CD4-positive, alpha-beta T cell (primary cell): ENCODE measurements at regions not wholly inside any gene's neighbourhood (a gene's known extent, or its start where the extent isn't known, plus 50 kb on each side); places are given as distances from the start of the nearest gene placed in this dataset.

Experiments used
- ATAC-seq: fragments of 200-7000 bp; cut with Tn5 transposase; one replicate; pipeline ENCODE4 v1.10.0; 2022; ENCODE audit warnings: mild to moderate bottlenecking; ENCODE audit not compliant: poor library complexity
- CTCF ChIA-PET: fragments of 350-600 bp; sonication (Branson Sonifier 250); formaldehyde crosslinking; loops from one replicate; lab custom pipeline; 2021; ENCODE audit warnings: antibody characterized with exemption, inconsistent platforms; lab: Charles Lee
- POLR2A ChIA-PET: fragments of 350-600 bp; sonication (Branson Sonifier 250); formaldehyde crosslinking; loops from one replicate; lab custom pipeline; 2021; ENCODE audit warnings: antibody characterized with exemption, inconsistent platforms; lab: Charles Lee
- DNase-seq, 14 experiments: peaks; one replicate each; pipeline ENCODE4 v3.0.0-alpha.2; 2013 to 2020; ENCODE audit warnings: mixed read lengths in 2 of 14
- H3K27ac ChIP-seq, 2 donors: one replicate each; pipeline versions ENCODE4 v1.5.1 to v1.7.0; 2013; ENCODE audit warnings: low read length in 2 of 2, low read depth in 1 of 2, mild to moderate bottlenecking in 1 of 2
- H3K27me3 ChIP-seq, 2 experiments: 1 replicate in 1 of 2; 2 replicates in 1 of 2; pipeline versions ENCODE4 v1.6.1 to v1.7.0; 2013; ENCODE audit warnings: low read length in 2 of 2, control low read depth in 1 of 2, mild to moderate bottlenecking in 1 of 2, moderate library complexity in 1 of 2; ENCODE audit not compliant: insufficient read depth in 2 of 2, control insufficient read depth in 1 of 2
- H3K36me3 ChIP-seq: one replicate; pipeline ENCODE4 v1.6.1; 2013; ENCODE audit warnings: low read length, control low read depth; ENCODE audit not compliant: insufficient read depth
- H3K4me1 ChIP-seq: one replicate; pipeline ENCODE4 v1.6.1; 2013; ENCODE audit warnings: low read length, control low read depth; ENCODE audit not compliant: insufficient read depth
- H3K4me3 ChIP-seq: one replicate; pipeline ENCODE4 v1.5.1; 2013; ENCODE audit warnings: mild to moderate bottlenecking, low read length, moderate library complexity
- H3K9me3 ChIP-seq, 2 experiments: 1 replicate in 1 of 2; 2 replicates in 1 of 2; pipeline versions ENCODE4 v1.6.1 to v1.7.0; 2013; ENCODE audit warnings: low read length in 2 of 2, mild to moderate bottlenecking in 2 of 2, control low read depth in 1 of 2, moderate library complexity in 1 of 2; ENCODE audit not compliant: control insufficient read depth in 1 of 2, insufficient read depth in 1 of 2
- H3K27ac Mint-ChIP-seq: one replicate; pipeline ENCODE4 v1.8.0; 2020; ENCODE audit warnings: mixed read lengths
- H3K27me3 Mint-ChIP-seq: one replicate; pipeline ENCODE4 v1.8.0; 2021; ENCODE audit warnings: mixed read lengths
- H3K36me3 Mint-ChIP-seq: one replicate; pipeline ENCODE4 v1.8.0; 2021; ENCODE audit warnings: low read depth, mixed read lengths
- H3K4me1 Mint-ChIP-seq: one replicate; pipeline ENCODE4 v1.8.0; 2021; ENCODE audit warnings: low read depth, mixed read lengths
- H3K4me3 Mint-ChIP-seq: one replicate; pipeline ENCODE4 v1.8.0; 2020; ENCODE audit warnings: mild to moderate bottlenecking, mixed read lengths
- H3K9me3 Mint-ChIP-seq: one replicate; pipeline ENCODE4 v1.8.0; 2020; ENCODE audit warnings: mixed read lengths
- intact Hi-C, 2 experiments: fragments of 100-400 bp; cut with DNase I in 1 of 2; cut with micrococcal nuclease in 1 of 2; formaldehyde crosslinking; loops; one replicate each; pipeline versions ENCODE4 v1.15.1 to v1.9.0; 2023 to 2025; cut with DNase I, micrococcal nuclease
- TF ChIP-seq, protein P1 (sequence below): fragments of 200-600 bp; IDR thresholded peaks from one replicate; pipeline ENCODE4 v1.8.0; 2022; ENCODE audit warnings: antibody characterized with exemption, mild to moderate bottlenecking

- Histone ChIP-seq H3K4me3 (no peak overlapping the region), H3K36me3 (no peaks in the 10 kb centered on the region), H3K9me3 (peaks cover 0 to 3% of the 10 kb centered on the region in 2 experiments), H3K27me3 (peaks cover 0 to 4% of the 10 kb centered on the region in 2 experiments), H3K4me1 (no peaks in the 10 kb centered on the region), H3K27ac (no peak overlapping the region)
- DNase-seq (no peak), ATAC-seq (no peak)
- Mint-ChIP-seq H3K27me3 (peaks cover 24% of the 10 kb centered on the region), H3K36me3 (no peaks in the 10 kb centered on the region), H3K4me3 (no peak overlapping the region), H3K27ac (no peak overlapping the region), H3K9me3 (no peaks in the 10 kb centered on the region), H3K4me1 (no peaks in the 10 kb centered on the region)
- ChIA-PET POLR2A (no interaction called here), CTCF (no interaction called here)
- intact Hi-C loops: no loop called here
- TF ChIP-seq, protein P1, sequence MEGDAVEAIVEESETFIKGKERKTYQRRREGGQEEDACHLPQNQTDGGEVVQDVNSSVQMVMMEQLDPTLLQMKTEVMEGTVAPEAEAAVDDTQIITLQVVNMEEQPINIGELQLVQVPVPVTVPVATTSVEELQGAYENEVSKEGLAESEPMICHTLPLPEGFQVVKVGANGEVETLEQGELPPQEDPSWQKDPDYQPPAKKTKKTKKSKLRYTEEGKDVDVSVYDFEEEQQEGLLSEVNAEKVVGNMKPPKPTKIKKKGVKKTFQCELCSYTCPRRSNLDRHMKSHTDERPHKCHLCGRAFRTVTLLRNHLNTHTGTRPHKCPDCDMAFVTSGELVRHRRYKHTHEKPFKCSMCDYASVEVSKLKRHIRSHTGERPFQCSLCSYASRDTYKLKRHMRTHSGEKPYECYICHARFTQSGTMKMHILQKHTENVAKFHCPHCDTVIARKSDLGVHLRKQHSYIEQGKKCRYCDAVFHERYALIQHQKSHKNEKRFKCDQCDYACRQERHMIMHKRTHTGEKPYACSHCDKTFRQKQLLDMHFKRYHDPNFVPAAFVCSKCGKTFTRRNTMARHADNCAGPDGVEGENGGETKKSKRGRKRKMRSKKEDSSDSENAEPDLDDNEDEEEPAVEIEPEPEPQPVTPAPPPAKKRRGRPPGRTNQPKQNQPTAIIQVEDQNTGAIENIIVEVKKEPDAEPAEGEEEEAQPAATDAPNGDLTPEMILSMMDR: no peak
Measured at GRCh38 chr21:36571556-36571955, 91.6 kb upstream of the CLDN14 start.

DNA sequence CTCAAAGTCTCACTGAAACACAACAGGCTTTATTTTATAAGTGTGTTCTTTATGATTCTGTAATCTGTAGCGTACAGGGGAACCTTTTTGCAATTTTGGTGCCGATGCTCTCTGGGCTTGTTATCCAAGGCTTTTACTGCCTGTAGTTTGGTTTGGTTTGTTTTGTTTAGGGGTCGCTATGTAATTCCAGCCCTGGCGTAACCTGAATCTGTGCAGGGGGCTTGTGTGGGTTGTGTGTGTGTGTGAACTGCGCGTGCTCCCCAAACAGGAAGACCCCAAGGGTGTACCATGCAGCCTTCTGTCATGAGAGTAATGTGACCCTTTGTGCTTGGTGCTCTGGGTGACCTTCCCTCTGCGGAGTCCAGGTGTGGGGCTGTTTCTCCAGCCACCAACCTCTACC, 92.1 kb upstream of the CLDN14 start:
- no peaks in the 10 kb centered on the region for H3K9me3 Mint-ChIP-seq
- H3K27me3 Mint-ChIP-seq: peaks cover 20% of the 10 kb centered on the region
- Histone ChIP-seq H3K36me3 (no peaks in the 10 kb centered on the region), H3K4me1 (no peaks in the 10 kb centered on the region), H3K27me3 (peaks cover 0 to 3% of the 10 kb centered on the region in 2 experiments), H3K9me3 (peaks cover 0 to 4% of the 10 kb centered on the region in 2 experiments), H3K4me3 (no peak overlapping the region), H3K27ac (no peak overlapping the region)
- CTCF ChIA-PET: no interaction called here
- TF ChIP-seq, protein P1: no peak
- DNase-seq: no peak
- ATAC-seq: no peak
- no peak overlapping the region for H3K27ac Mint-ChIP-seq
- H3K4me1 Mint-ChIP-seq: no peaks in the 10 kb centered on the region
- no peaks in the 10 kb centered on the region for H3K36me3 Mint-ChIP-seq
- H3K4me3 Mint-ChIP-seq: no peak overlapping the region
- POLR2A ChIA-PET: no interaction called here
- intact Hi-C loops: no loop called here

- no peaks in the 10 kb centered on the region for H3K4me1 ChIP-seq
- Mint-ChIP-seq H3K9me3 (no peaks in the 10 kb centered on the region), H3K36me3 (no peaks in the 10 kb centered on the region), H3K4me3 (no peak overlapping the region), H3K27me3 (no peaks in the 10 kb centered on the region), H3K4me1 (no peaks in the 10 kb centered on the region), H3K27ac (no peak overlapping the region)
- H3K4me3 ChIP-seq: no peak overlapping the region
- CTCF ChIA-PET: no interaction called here
- no peak overlapping the region for H3K27ac ChIP-seq
- DNase-seq (no peak), ATAC-seq (no peak)
- peaks cover 0 to 2% of the 10 kb centered on the region in 2 experiments for H3K27me3 ChIP-seq
- no peaks in the 10 kb centered on the region for H3K36me3 ChIP-seq
- TF ChIP-seq, protein P1: no peak
- intact Hi-C loops: no loop called here
- H3K9me3 ChIP-seq: peaks cover 0 to 4% of the 10 kb centered on the region in 2 experiments
- POLR2A ChIA-PET: no interaction called here
Measured at GRCh38 chr21:36575306-36575705, 95.4 kb upstream of the CLDN14 start.
